Heart left ventricle (tissue), 16 donors: ENCODE measurements at regions not wholly inside any gene's neighbourhood (a gene's known extent, or its start where the extent isn't known, plus 50 kb on each side); places are given as distances from the start of the nearest gene placed in this dataset.
A peak's percentile ranks its signal among the peaks of the same experiment; 100 is the strongest.

Experiments
- ATAC-seq, 4 donors: fragments of 200-7000 bp; cut with Tn5 transposase; one replicate each; pipeline ENCODE4 v1.9.1; 2020 to 2022; ENCODE audit warnings: moderate library complexity in 4 of 4, mild to moderate bottlenecking in 3 of 4, moderate number of reproducible peaks in 1 of 4
- DNase-seq, 5 donors: peaks; one replicate each; pipeline ENCODE4 v3.0.0-alpha.2; 2020
- H3K27ac ChIP-seq, 12 donors: fragments of 200-600 bp; sonication (generic) in 4 of 12; one replicate each; pipeline versions ENCODE4 v1.5.0 to v1.8.0; 2016 to 2022; ENCODE audit warnings: mild to moderate bottlenecking in 2 of 12
- H3K27me3 ChIP-seq, 9 donors: fragments of 200-600 bp; sonication (generic) in 2 of 9; one replicate each; pipeline versions ENCODE4 v1.5.1 to v1.8.0; 2016 to 2022; ENCODE audit warnings: mild to moderate bottlenecking in 3 of 9
- H3K36me3 ChIP-seq, 9 donors: fragments of 200-600 bp; sonication (generic) in 2 of 9; one replicate each; pipeline versions ENCODE4 v1.5.0 to v1.8.0; 2018 to 2022; ENCODE audit warnings: mild to moderate bottlenecking in 2 of 9
- H3K4me1 ChIP-seq, 12 donors: fragments of 200-600 bp; sonication (generic) in 4 of 12; one replicate each; pipeline versions ENCODE4 v1.5.0 to v1.8.0; 2016 to 2022; ENCODE audit warnings: mild to moderate bottlenecking in 3 of 12
- H3K4me3 ChIP-seq, 12 donors: fragments of 200-600 bp; sonication (generic) in 4 of 12; one replicate each; pipeline versions ENCODE4 v1.5.0 to v1.8.0; 2017 to 2022; ENCODE audit warnings: mild to moderate bottlenecking in 9 of 12, moderate library complexity in 4 of 12
- H3K9me3 ChIP-seq, 12 donors: fragments of 200-600 bp; sonication (generic) in 4 of 12; one replicate each; pipeline versions ENCODE4 v1.5.0 to v1.8.0; 2016 to 2022; ENCODE audit warnings: mild to moderate bottlenecking in 1 of 12
- POLR2A ChIP-seq, 2 donors: fragments of 450-650 bp; IDR thresholded peaks; one replicate each; pipeline ENCODE4 v1.6.1; 2017; ENCODE audit warnings: antibody characterized with exemption in 2 of 2, mild to moderate bottlenecking in 2 of 2, moderate library complexity in 2 of 2
- WGBS, 4 donors: extraction: QIAGEN DNeasy Blood & Tissue Kit in 2 of 4; methylation state at CpG; one replicate each; pipeline versions ENCODE4 v1.1.5 to v1.1.7; 2013 to 2018; 5-methylcytosine and 5-hydroxymethylcytosine counted together
- intact Hi-C, 10 donors: fragments of 100-400 bp; cut with DNase I; formaldehyde crosslinking; loops; one replicate each; pipeline versions ENCODE4 v1.11.1 to v1.14.2; 2022
- TF ChIP-seq, protein P1 (sequence below), 12 donors: fragments of 200-600 bp; sonication (generic) in 4 of 12; IDR thresholded peaks; one replicate each; pipeline versions ENCODE4 v1.5.0 to v1.8.0; 2018 to 2022; ENCODE audit warnings: antibody characterized with exemption in 12 of 12, mild to moderate bottlenecking in 5 of 12
- donor health status: ischemic (EF 13 %, LVEDD 7.1; RV severe dilation, severe dysfunction).
- donor health status: healthy with polysubstance abuse.
- donor health status: DM: no; HTN: yes; CAD: no.
- donor health status: DM: no; HTN: no; CAD: no.
- donor health status: ischemic (EF 25% LVEDD 6.9; RV normal size, moderate dysfunction).
- donor health status: ischemic (EF 25% LVEDD 5.7; RV mildly dilated, moderate dysfunction).
- donor health status: healthy.
- donor health status: DM: yes; HTN: yes; CAD: no.
- donor health status: ischemic (EF 35%, LVEDD 5.7; RV mildly dilated, moderate dysfunction).
- donor health status: nonischemic (EF 11% LVEDD 7.7; RV severe dilation, severe dysfunction).
- donor health status: DM: yes; HTN: yes; CAD: no.
- donor health status: PGD.
- donor health status: ischemic (EF 29% LVEDD 5.4; RV normal size, mild dysfunction).
- donor health status: nonischemic (EF 23%, LVEDD 6.1; RV moderate dilation, normal function).

- Histone ChIP-seq H3K4me1 (peaks cover 0 to 15% (median 0%) of the 10 kb centered on the region in 12 donors), H3K36me3 (no peaks in the 10 kb centered on the region), H3K27ac (no peak overlapping the region), H3K4me3 (no peak overlapping the region), H3K27me3 (peaks cover 0 to 17% (median 0%) of the 10 kb centered on the region in 9 donors), H3K9me3 (no peaks in the 10 kb centered on the region)
- intact Hi-C loops, result loop anchor here in 3 of 10 donors (10.0 kb wide), 2 partner anchors 217 to 227 kb away; no protein-coding TSS in a partner anchor
- no peak for DNase-seq
- WGBS, 4 donors, result 54 to 68% (median 64%) methylated on average over 4 to 6 of the region's 6 CpGs
- no peak for ATAC-seq
- TF ChIP-seq, protein P1, sequence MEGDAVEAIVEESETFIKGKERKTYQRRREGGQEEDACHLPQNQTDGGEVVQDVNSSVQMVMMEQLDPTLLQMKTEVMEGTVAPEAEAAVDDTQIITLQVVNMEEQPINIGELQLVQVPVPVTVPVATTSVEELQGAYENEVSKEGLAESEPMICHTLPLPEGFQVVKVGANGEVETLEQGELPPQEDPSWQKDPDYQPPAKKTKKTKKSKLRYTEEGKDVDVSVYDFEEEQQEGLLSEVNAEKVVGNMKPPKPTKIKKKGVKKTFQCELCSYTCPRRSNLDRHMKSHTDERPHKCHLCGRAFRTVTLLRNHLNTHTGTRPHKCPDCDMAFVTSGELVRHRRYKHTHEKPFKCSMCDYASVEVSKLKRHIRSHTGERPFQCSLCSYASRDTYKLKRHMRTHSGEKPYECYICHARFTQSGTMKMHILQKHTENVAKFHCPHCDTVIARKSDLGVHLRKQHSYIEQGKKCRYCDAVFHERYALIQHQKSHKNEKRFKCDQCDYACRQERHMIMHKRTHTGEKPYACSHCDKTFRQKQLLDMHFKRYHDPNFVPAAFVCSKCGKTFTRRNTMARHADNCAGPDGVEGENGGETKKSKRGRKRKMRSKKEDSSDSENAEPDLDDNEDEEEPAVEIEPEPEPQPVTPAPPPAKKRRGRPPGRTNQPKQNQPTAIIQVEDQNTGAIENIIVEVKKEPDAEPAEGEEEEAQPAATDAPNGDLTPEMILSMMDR (IDR thresholded peaks at IDR 0.05), result no peak
- no peak for TF ChIP-seq POLR2A (IDR thresholded peaks at IDR 0.05)
Observed at GRCh38 chr10:117441812-117442443, 66.7 kb upstream of the PDZD8 start.

- Histone ChIP-seq H3K4me1 (peaks cover 0 to 15% (median 0%) of the 10 kb centered on the region in 12 donors), H3K27me3 (peaks cover 0 to 17% (median 0%) of the 10 kb centered on the region in 9 donors), H3K36me3 (no peaks in the 10 kb centered on the region), H3K27ac (no peak overlapping the region), H3K9me3 (no peaks in the 10 kb centered on the region), H3K4me3 (no peak overlapping the region)
- TF ChIP-seq, protein P1 (IDR thresholded peaks at IDR 0.05), result no peak
- TF ChIP-seq POLR2A (IDR thresholded peaks at IDR 0.05), result no peak
- ATAC-seq, result no peak
- intact Hi-C loops, result loop anchor here in 3 of 10 donors (10.0 kb wide), 2 partner anchors 217 to 227 kb away; no protein-coding TSS in a partner anchor
- DNase-seq, result no peak
- 48 to 76% (median 60%) methylated on average over 5 to 6 of the region's 6 CpGs for WGBS, 4 donors
Observed at GRCh38 chr10:117441361-117441760, 66.1 kb upstream of the PDZD8 start.

GRCh38 chr10:117439243-117439912, 64.1 kb upstream of the PDZD8 start:
- Histone ChIP-seq H3K9me3 (no peaks in the 10 kb centered on the region), H3K4me1 (peaks cover 0 to 15% (median 0%) of the 10 kb centered on the region in 12 donors), H3K27me3 (peaks cover 0 to 23% (median 4%) of the 10 kb centered on the region in 9 donors), H3K36me3 (no peaks in the 10 kb centered on the region), H3K4me3 (no peak overlapping the region), H3K27ac (no peak overlapping the region)
- peak in 2 of 5 donors; percentile 25 to 54 for DNase-seq
- ATAC-seq, result peak in 3 of 4 donors; percentile 39 to 84 (median 55)
- intact Hi-C loops, result no loop called here
- TF ChIP-seq, protein P1 (IDR thresholded peaks at IDR 0.05), result no peak
- no peak for TF ChIP-seq POLR2A (IDR thresholded peaks at IDR 0.05)
- 24 to 51% (median 35%) methylated on average over 4 of the region's 4 CpGs for WGBS, 4 donors

DNA sequence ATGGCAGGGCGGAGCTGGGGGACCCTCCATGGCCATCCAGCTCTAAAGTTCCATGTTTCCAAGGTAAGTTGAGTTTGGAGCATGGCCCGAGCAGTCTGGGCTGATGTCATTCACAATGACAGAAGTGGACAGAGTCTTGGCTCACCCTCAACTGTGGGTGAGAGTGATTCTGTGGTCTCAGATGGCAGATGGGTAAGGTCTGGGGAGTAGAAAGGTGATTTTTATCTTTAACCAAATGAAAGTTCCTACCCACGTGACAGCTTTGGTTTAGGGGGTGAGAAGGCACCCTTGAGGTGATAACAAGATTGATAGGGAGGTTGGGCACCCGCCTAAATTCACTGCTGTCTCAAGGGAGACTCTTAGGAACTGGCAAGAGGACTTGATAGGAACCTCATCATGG, 57.6 kb upstream of the PDZD8 start:
- ATAC-seq (no peak), DNase-seq (no peak)
- no peaks in the 10 kb centered on the region for H3K36me3 ChIP-seq
- H3K4me1 ChIP-seq, result no peaks in the 10 kb centered on the region
- H3K9me3 ChIP-seq, result no peaks in the 10 kb centered on the region
- no peak overlapping the region for H3K27ac ChIP-seq
- intact Hi-C loops, result no loop called here
- TF ChIP-seq, protein P1 (IDR thresholded peaks at IDR 0.05), result no peak
- no peak for TF ChIP-seq POLR2A (IDR thresholded peaks at IDR 0.05)
- 53 to 73% (median 57%) methylated on average over 4 of the region's 4 CpGs for WGBS, 4 donors
- H3K27me3 ChIP-seq, result peaks cover 0 to 26% (median 4%) of the 10 kb centered on the region in 9 donors
- H3K4me3 ChIP-seq, result no peak overlapping the region
